Right ventricle myocardium superior (tissue), 1 donor: ENCODE measurements at regions not wholly inside any gene's neighbourhood (a gene's known extent, or its start where the extent isn't known, plus 50 kb on each side); places are given as distances from the start of the nearest gene placed in this dataset.
"Not testable (repeated sequence)": the region's sequence is repeated elsewhere in the genome, so short reads cannot be mapped to it uniquely, and the experiment has no call there.

Experiments
- ATAC-seq: fragments of 200-7000 bp; cut with Tn5 transposase; one replicate; pipeline ENCODE4 v1.9.1; 2020; ENCODE audit warnings: mild to moderate bottlenecking; ENCODE audit not compliant: poor library complexity
- DNase-seq: peaks from one replicate; pipeline ENCODE4 v3.0.0-alpha.2; 2020
- intact Hi-C: fragments of 100-400 bp; cut with DNase I; formaldehyde crosslinking; loops from one replicate; pipeline ENCODE4 v1.11.2; 2022
- donor health status: DM: no; HTN: yes; CAD: no; lungs with severe emphysema.

- intact Hi-C loops: no loop called here
- no peak for ATAC-seq
- DNase-seq: no peak
These were observed 198.4 kb downstream of the HAO1 start for GRCh38 chr20:7741866-7742265.

GRCh38 chr20:7742479-7742878 is 197.8 kb downstream of the HAO1 start:
- intact Hi-C loops: no loop called here
- no peak for DNase-seq
- no peak for ATAC-seq

GRCh38 chr20:7744411-7744810 is 195.8 kb downstream of the HAO1 start:
- ATAC-seq (no peak), DNase-seq (no peak)
- intact Hi-C loops: no loop called here

- DNase-seq (no peak), ATAC-seq (no peak)
- intact Hi-C loops: no loop called here
These were observed 191.6 kb downstream of the HAO1 start for GRCh38 chr20:7748624-7749023.

GRCh38 chr20:7754102-7754501 is 186.2 kb downstream of the HAO1 start:
- ATAC-seq (no peak), DNase-seq (no peak)
- intact Hi-C loops: no loop called here

- DNase-seq (no peak), ATAC-seq (no peak)
- intact Hi-C loops: no loop called here
These were observed 181.9 kb downstream of the HAO1 start for GRCh38 chr20:7758406-7758805.

GRCh38 chr20:7760247-7761031 is 179.8 kb downstream of the HAO1 start:
- DNase-seq (no peak), ATAC-seq (no peak)
- intact Hi-C loops: no loop called here

GRCh38 chr20:7765221-7765620 is 175.0 kb downstream of the HAO1 start:
- intact Hi-C loops: no loop called here
- DNase-seq (no peak), ATAC-seq (no peak)

GRCh38 chr20:7770046-7770445 is 170.2 kb downstream of the HAO1 start:
- ATAC-seq (no peak), DNase-seq (no peak)
- intact Hi-C loops: no loop called here

- no peak for DNase-seq
These were observed 169.7 kb downstream of the HAO1 start for GRCh38 chr20:7770578-7770977.

GRCh38 chr20:7772371-7772770 is 167.9 kb downstream of the HAO1 start:
- DNase-seq: peak; percentile 37
- no peak for ATAC-seq
- intact Hi-C loops: no loop called here

More at GRCh38 chr20:7770578-7770977, 169.7 kb downstream of the HAO1 start:
- intact Hi-C loops: no loop called here
- ATAC-seq: no peak

GRCh38 chr20:7773511-7773910 is 166.7 kb downstream of the HAO1 start:
- intact Hi-C loops: no loop called here
- DNase-seq: no peak
- no peak for ATAC-seq

- ATAC-seq: no peak
- intact Hi-C loops: no loop called here
These were observed 165.2 kb downstream of the HAO1 start for GRCh38 chr20:7775072-7775471.

GRCh38 chr20:7776148-7776547 is 164.1 kb downstream of the HAO1 start:
- ATAC-seq (no peak), DNase-seq (no peak)
- intact Hi-C loops: no loop called here

More at GRCh38 chr20:7775072-7775471, 165.2 kb downstream of the HAO1 start:
- no peak for DNase-seq

- DNase-seq (no peak), ATAC-seq (no peak)
- intact Hi-C loops: no loop called here
These were observed 150.1 kb downstream of the HAO1 start for GRCh38 chr20:7790189-7790588.

GRCh38 chr20:7792150-7792869 is 147.9 kb downstream of the HAO1 start:
- intact Hi-C loops: no loop called here
- ATAC-seq: no peak
- DNase-seq: no peak

GRCh38 chr20:7798176-7798575 is 142.1 kb downstream of the HAO1 start:
- intact Hi-C loops: no loop called here
- ATAC-seq (no peak), DNase-seq (no peak)

GRCh38 chr20:7799862-7800261 is 140.4 kb downstream of the HAO1 start:
- no peak for ATAC-seq
- intact Hi-C loops: no loop called here
- DNase-seq: no peak

GRCh38 chr20:7803411-7804151 is 136.7 kb downstream of the HAO1 start:
- DNase-seq, intact Hi-C loops, ATAC-seq: not testable (repeated sequence)

- ATAC-seq (no peak), DNase-seq (no peak)
- intact Hi-C loops: no loop called here
These were observed 133.4 kb downstream of the HAO1 start for GRCh38 chr20:7806831-7807230.
